Hepatocyte (in vitro differentiated cells): ENCODE measurements at regions not wholly inside any gene's neighbourhood (a gene's known extent, or its start where the extent isn't known, plus 50 kb on each side); places are given as distances from the start of the nearest gene placed in this dataset.

Source experiments
- DNase-seq: peaks from one replicate; pipeline ENCODE4 v3.0.0-alpha.2; 2016; ENCODE audit warnings: low spot score
- H2AFZ ChIP-seq: fragments of 200-600 bp; sonication (generic); 2 replicates; pipeline ENCODE4 v1.6.0; 2016; ENCODE audit warnings: antibody characterized with exemption, mild to moderate bottlenecking
- H3K27ac ChIP-seq: fragments of 200-600 bp; sonication (generic); 2 replicates; pipeline ENCODE4 v1.5.1; 2016; ENCODE audit warnings: mild to moderate bottlenecking
- H3K27me3 ChIP-seq: fragments of 200-600 bp; sonication (generic); 2 replicates; pipeline ENCODE4 v1.6.1; 2016
- H3K36me3 ChIP-seq: fragments of 200-600 bp; sonication (generic); replicated peaks from 2 replicates; pipeline ENCODE4 v1.5.1; 2016; ENCODE audit warnings: low read depth; ENCODE audit not compliant: insufficient read depth
- H3K4me1 ChIP-seq: fragments of 200-600 bp; sonication (generic); 2 replicates; pipeline ENCODE4 v1.5.1; 2016; ENCODE audit warnings: mild to moderate bottlenecking, moderate library complexity; ENCODE audit not compliant: insufficient read depth
- H3K4me2 ChIP-seq: fragments of 200-600 bp; sonication (generic); 2 replicates; pipeline ENCODE4 v1.6.0; 2016
- H3K4me3 ChIP-seq: fragments of 200-600 bp; sonication (generic); 2 replicates; pipeline ENCODE4 v1.5.1; 2016; ENCODE audit warnings: mild to moderate bottlenecking
- H3K79me2 ChIP-seq: fragments of 200-600 bp; sonication (generic); 2 replicates; pipeline ENCODE4 v1.6.0; 2017; ENCODE audit warnings: mild to moderate bottlenecking
- H3K9me2 ChIP-seq: fragments of 200-600 bp; sonication (generic); replicated peaks from 2 replicates; pipeline ENCODE4 v1.6.0; 2017; ENCODE audit warnings: mild to moderate bottlenecking; ENCODE audit not compliant: insufficient read depth
- H3K9me3 ChIP-seq: fragments of 200-600 bp; sonication (generic); 2 replicates; pipeline ENCODE4 v1.5.1; 2016; ENCODE audit warnings: low read depth, mild to moderate bottlenecking
- H4K20me1 ChIP-seq: fragments of 200-600 bp; sonication (generic); 2 replicates; pipeline ENCODE4 v1.6.0; 2016; ENCODE audit warnings: mild to moderate bottlenecking; ENCODE audit not compliant: insufficient read depth, poor library complexity, severe bottlenecking
- EZH2 ChIP-seq: fragments of 200-600 bp; sonication (generic); IDR thresholded peaks from 2 replicates; pipeline ENCODE4 v1.6.1; 2016; ENCODE audit warnings: antibody characterized with exemption, mild to moderate bottlenecking, borderline replicate concordance
- EZH2phosphoT487 ChIP-seq: fragments of 200-600 bp; sonication (generic); IDR thresholded peaks from one replicate; pipeline ENCODE4 v1.6.1; 2018; ENCODE audit warnings: antibody characterized with exemption, mild to moderate bottlenecking, low read depth, moderate library complexity; ENCODE audit not compliant: unreplicated experiment, severe bottlenecking
- WGBS: methylation state at CpG from one replicate; pipeline ENCODE4 v1.1.6; 2016; ENCODE audit warnings: low lambda C conversion rate; ENCODE audit errors: missing lambda C conversion rate; 5-methylcytosine and 5-hydroxymethylcytosine counted together
- TF ChIP-seq, protein P1 (sequence below): fragments of 200-600 bp; sonication (generic); IDR thresholded peaks from 2 replicates; pipeline ENCODE4 v1.5.1; 2016; ENCODE audit warnings: antibody characterized with exemption, mild to moderate bottlenecking; ENCODE audit not compliant: poor library complexity

DNA sequence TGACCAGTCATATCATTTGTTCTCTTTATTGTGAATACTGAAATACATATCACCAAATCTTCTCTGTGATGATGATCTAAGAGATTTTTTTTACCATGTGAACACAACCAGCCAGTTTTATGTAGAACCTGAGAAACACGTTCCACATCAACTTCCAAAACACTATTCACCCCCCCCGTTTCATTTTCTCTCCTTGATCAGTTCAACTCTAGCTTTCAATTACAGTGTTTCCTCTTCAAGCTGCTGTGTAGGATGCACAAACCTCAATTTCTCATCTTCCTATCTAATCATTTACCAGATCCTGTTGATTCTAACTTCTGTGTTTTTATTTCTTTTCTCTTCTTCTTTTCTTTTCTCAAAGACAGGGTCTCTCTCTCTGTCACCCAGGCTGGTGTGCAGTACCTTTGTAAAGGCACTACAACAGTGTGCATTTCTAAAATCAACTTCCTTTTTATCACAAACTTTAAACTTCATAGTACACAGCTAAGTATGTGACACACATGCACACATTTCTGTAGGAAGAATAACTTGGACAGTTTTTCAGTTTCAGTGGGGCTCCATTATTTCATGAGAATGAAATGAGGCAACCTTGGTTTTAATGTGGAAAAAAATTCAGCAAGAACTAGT lies 149.9 kb upstream of the FBXO33 start:
- no peaks in the 10 kb centered on the region for H3K4me1 ChIP-seq
- no peaks in the 10 kb centered on the region for H3K79me2 ChIP-seq
- no peak overlapping the region for H3K4me2 ChIP-seq
- DNase-seq: no peak
- H3K27ac ChIP-seq: no peak overlapping the region
- no peak overlapping the region for H3K4me3 ChIP-seq
- TF ChIP-seq, protein P1, sequence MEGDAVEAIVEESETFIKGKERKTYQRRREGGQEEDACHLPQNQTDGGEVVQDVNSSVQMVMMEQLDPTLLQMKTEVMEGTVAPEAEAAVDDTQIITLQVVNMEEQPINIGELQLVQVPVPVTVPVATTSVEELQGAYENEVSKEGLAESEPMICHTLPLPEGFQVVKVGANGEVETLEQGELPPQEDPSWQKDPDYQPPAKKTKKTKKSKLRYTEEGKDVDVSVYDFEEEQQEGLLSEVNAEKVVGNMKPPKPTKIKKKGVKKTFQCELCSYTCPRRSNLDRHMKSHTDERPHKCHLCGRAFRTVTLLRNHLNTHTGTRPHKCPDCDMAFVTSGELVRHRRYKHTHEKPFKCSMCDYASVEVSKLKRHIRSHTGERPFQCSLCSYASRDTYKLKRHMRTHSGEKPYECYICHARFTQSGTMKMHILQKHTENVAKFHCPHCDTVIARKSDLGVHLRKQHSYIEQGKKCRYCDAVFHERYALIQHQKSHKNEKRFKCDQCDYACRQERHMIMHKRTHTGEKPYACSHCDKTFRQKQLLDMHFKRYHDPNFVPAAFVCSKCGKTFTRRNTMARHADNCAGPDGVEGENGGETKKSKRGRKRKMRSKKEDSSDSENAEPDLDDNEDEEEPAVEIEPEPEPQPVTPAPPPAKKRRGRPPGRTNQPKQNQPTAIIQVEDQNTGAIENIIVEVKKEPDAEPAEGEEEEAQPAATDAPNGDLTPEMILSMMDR: no peak
- no peaks in the 10 kb centered on the region for H4K20me1 ChIP-seq
- H2AFZ ChIP-seq: no peak overlapping the region
- no peaks in the 10 kb centered on the region for H3K9me2 ChIP-seq
- WGBS: 24% methylated on average over 2 of the region's 2 CpGs
- no peaks in the 10 kb centered on the region for H3K27me3 ChIP-seq
- H3K9me3 ChIP-seq: no peaks in the 10 kb centered on the region
- no peaks in the 10 kb centered on the region for H3K36me3 ChIP-seq

DNA sequence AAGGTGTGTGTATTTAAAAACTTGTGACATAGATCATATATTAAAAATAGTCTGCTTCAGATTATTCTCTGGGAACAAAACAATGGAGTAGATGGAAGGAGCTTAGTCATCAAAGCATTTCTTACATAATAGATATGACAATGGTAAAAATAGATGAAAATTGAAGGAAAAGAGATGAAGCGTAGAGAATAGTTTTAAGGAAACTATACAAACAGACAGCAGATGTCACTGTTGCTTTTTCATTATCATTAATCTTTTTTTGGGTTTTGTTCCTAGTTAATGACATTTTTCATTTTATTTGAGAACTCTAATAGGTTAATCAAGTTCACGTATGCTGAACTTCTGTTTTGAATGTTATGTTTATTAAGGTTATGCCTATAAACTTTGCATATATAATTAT lies 149.2 kb upstream of the FBXO33 start:
- no peaks in the 10 kb centered on the region for H3K79me2 ChIP-seq
- H3K27ac ChIP-seq: no peak overlapping the region
- no peak overlapping the region for H3K4me2 ChIP-seq
- no peaks in the 10 kb centered on the region for H3K36me3 ChIP-seq
- no peak overlapping the region for H3K4me3 ChIP-seq
- 50% methylated on average over 2 of the region's 2 CpGs for WGBS
- H2AFZ ChIP-seq: no peak overlapping the region
- no peaks in the 10 kb centered on the region for H3K4me1 ChIP-seq
- no peak for DNase-seq
- no peaks in the 10 kb centered on the region for H3K27me3 ChIP-seq
- no peak for TF ChIP-seq EZH2phosphoT487
- TF ChIP-seq, protein P1: peak; percentile 52
- H4K20me1 ChIP-seq: no peaks in the 10 kb centered on the region
- no peaks in the 10 kb centered on the region for H3K9me3 ChIP-seq
- H3K9me2 ChIP-seq: no peaks in the 10 kb centered on the region

DNA sequence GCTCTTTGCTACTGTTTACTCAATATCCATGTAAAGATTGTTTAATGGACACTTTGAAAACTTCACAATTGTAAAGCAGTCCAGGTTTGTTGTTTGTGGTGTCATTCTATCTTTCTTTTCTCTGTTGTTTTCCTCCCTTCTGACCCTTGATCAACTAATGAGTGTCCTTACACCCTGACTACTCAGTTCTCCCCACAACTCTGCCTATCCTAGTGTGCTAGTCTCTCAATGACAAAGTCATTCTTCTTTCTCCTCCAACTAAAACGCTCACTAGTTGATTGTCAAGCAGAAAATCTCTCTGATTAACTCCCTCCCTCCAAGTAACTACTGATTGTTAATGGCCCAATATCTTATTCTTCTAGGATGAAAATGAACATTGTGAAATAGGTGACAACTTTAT lies 148.5 kb upstream of the FBXO33 start:
- H2AFZ ChIP-seq: no peak overlapping the region
- H3K36me3 ChIP-seq: no peaks in the 10 kb centered on the region
- no peaks in the 10 kb centered on the region for H3K79me2 ChIP-seq
- H3K4me3 ChIP-seq: no peak overlapping the region
- TF ChIP-seq EZH2phosphoT487: no peak
- H3K27me3 ChIP-seq: no peaks in the 10 kb centered on the region
- H3K9me3 ChIP-seq: no peaks in the 10 kb centered on the region
- H3K27ac ChIP-seq: no peak overlapping the region
- WGBS: 28% methylated on average over 1 of the region's 1 CpG
- no peaks in the 10 kb centered on the region for H4K20me1 ChIP-seq
- H3K4me2 ChIP-seq: no peak overlapping the region
- H3K4me1 ChIP-seq: no peaks in the 10 kb centered on the region
- H3K9me2 ChIP-seq: no peaks in the 10 kb centered on the region
- DNase-seq: no peak

DNA sequence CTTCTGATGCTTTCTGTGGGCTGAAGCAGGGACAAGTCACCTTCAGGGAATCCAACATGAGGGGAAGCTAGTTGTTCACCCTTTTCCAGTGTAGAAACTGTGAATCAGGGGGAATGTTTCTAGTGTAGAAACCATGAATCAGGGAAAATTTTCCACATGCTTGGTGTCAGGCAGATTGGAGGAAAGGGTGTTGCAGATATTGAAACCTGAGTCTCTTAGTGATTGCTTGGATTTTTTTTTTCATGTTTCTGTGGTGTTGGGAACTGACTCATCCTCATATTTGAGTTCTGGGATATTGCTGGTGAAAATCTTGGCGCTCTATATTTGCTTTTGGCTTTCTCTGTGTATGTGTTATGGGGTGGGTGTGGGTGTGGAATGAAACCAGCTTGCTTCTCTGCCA lies 144.5 kb upstream of the FBXO33 start:
- Histone ChIP-seq H3K79me2 (no peaks in the 10 kb centered on the region), H3K27ac (no peak overlapping the region), H3K4me2 (no peak overlapping the region), H3K4me3 (no peak overlapping the region), H2AFZ (no peak overlapping the region), H3K27me3 (no peaks in the 10 kb centered on the region), H3K9me3 (no peaks in the 10 kb centered on the region), H3K36me3 (no peaks in the 10 kb centered on the region), H3K9me2 (no peaks in the 10 kb centered on the region), H4K20me1 (no peaks in the 10 kb centered on the region), H3K4me1 (no peaks in the 10 kb centered on the region)
- 100% methylated on average over 1 of the region's 1 CpG for WGBS
- no peak for DNase-seq
- TF ChIP-seq, protein P1: no peak
- TF ChIP-seq EZH2phosphoT487: no peak
- no peak for TF ChIP-seq EZH2
